HAP-1 (cell line): ENCODE measurements at regions not wholly inside any gene's neighbourhood (a gene's known extent, or its start where the extent isn't known, plus 50 kb on each side); places are given as distances from the start of the nearest gene placed in this dataset.
A peak's percentile ranks its signal among the peaks of the same experiment; 100 is the strongest.
"Not testable (repeated sequence)": the region's sequence is repeated elsewhere in the genome, so short reads cannot be mapped to it uniquely, and the experiment has no call there.

Source experiments
- DNase-seq, 2 experiments: peaks; one replicate each; pipeline ENCODE4 v3.0.0-alpha.2; 2016 to 2020; ENCODE audit warnings: low spot score in 2 of 2
- H3K27me3 ChIP-seq: fragments of 250-450 bp; sonication (Bioruptor Pico); 2 replicates; pipeline ENCODE4 v1.5.1; 2020; ENCODE audit warnings: low read depth, mild to moderate bottlenecking, moderate library complexity
- H3K36me3 ChIP-seq: fragments of 250-450 bp; sonication (Bioruptor Pico); replicated peaks from 2 replicates; pipeline ENCODE4 v1.5.1; 2020; ENCODE audit warnings: mild to moderate bottlenecking
- H3K4me1 ChIP-seq: fragments of 250-450 bp; sonication (Bioruptor Pico); 2 replicates; pipeline ENCODE4 v1.5.1; 2020; ENCODE audit warnings: mild to moderate bottlenecking
- H3K4me3 ChIP-seq: fragments of 250-450 bp; sonication (Bioruptor Pico); 2 replicates; pipeline ENCODE4 v1.5.1; 2020; ENCODE audit warnings: mild to moderate bottlenecking, moderate library complexity
- H3K9me3 ChIP-seq: fragments of 250-450 bp; sonication (Bioruptor Pico); 2 replicates; pipeline ENCODE4 v1.5.1; 2020; ENCODE audit warnings: mild to moderate bottlenecking, moderate library complexity
- in situ Hi-C: fragments of 300-500 bp; cut with MboI; formaldehyde crosslinking; loops from 3 replicates; pipeline ENCODE4 v1.14.3; 2020; ENCODE audit warnings: low sequenced_read_pairs, inconsistent platforms, mixed read lengths

DNA sequence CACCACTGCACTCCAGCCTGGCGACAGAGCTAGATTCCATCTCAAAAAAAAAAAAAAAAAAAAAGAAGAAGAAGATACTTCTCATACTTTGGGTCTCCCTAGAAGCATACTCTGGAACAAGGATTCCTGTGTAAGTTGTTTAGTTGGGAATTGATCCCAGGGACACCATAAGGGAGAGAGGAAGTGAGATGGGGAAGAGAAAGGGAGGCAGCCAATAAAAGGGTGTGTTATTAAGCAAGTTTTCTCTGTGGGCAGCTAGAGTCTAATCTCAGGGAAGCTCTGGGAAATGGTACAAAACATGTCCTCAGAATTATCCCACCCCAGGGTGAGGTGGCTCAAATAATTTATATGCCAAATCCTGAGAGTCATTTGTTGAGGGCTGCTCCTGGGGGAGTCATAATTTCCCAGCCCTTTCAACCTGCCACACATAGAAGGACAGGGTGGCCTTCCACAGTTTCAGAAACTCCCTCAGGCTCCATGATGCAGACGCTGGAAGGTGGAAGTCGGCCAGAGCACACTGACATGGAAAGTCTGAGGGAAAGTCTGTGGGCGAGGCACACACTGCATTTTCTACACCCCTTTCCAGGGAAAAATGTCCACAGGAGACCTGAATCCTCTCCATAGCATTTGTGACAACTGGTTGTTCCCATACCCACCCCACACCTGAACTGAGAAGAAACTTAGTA, 86.4 kb upstream of the SLC4A7 start:
- Histone ChIP-seq H3K27me3 (no peaks in the 10 kb centered on the region), H3K4me1 (no peaks in the 10 kb centered on the region; the same call in 1 of the 2 replicates), H3K9me3 (no peaks in the 10 kb centered on the region), H3K4me3 (no peak overlapping the region), H3K36me3 (no peaks in the 10 kb centered on the region)
- in situ Hi-C loops = no loop called here
- no peak for DNase-seq

DNA sequence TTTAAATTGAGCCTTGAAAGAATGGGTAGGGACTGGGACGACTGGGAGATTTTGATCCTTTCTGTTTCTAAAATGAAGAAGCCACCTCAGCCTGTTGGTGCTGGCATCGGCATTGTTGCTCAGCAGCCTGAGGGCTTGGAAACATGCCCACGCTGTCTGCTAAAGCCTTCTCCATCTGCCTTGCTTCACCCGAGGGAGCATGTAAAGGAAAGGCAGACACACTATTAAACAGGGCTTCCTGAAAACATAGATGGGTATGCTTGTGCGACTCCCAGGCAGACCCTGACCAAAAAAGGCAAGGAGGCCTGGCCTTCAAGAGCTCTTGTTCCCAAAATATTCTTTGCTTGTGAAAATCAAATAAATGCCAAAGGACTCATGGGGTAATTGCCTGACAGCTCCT, 84.2 kb upstream of the SLC4A7 start:
- no peaks in the 10 kb centered on the region for H3K36me3 ChIP-seq
- H3K9me3 ChIP-seq = no peaks in the 10 kb centered on the region
- DNase-seq = peak in 1 of 2 experiments; percentile 55
- no peaks in the 10 kb centered on the region for H3K27me3 ChIP-seq
- H3K4me3 ChIP-seq = no peak overlapping the region
- H3K4me1 ChIP-seq = no peaks in the 10 kb centered on the region; the same call in 1 of the 2 replicates
- in situ Hi-C loops = no loop called here

- Histone ChIP-seq H3K27me3 (no peaks in the 10 kb centered on the region), H3K9me3 (no peaks in the 10 kb centered on the region), H3K4me1 (no peaks in the 10 kb centered on the region; the same call in 1 of the 2 replicates), H3K4me3 (no peak overlapping the region), H3K36me3 (no peaks in the 10 kb centered on the region)
- no peak for DNase-seq
- in situ Hi-C loops = no loop called here
These were observed 83.1 kb upstream of the SLC4A7 start for GRCh38 chr3:27567251-27567650.

DNA sequence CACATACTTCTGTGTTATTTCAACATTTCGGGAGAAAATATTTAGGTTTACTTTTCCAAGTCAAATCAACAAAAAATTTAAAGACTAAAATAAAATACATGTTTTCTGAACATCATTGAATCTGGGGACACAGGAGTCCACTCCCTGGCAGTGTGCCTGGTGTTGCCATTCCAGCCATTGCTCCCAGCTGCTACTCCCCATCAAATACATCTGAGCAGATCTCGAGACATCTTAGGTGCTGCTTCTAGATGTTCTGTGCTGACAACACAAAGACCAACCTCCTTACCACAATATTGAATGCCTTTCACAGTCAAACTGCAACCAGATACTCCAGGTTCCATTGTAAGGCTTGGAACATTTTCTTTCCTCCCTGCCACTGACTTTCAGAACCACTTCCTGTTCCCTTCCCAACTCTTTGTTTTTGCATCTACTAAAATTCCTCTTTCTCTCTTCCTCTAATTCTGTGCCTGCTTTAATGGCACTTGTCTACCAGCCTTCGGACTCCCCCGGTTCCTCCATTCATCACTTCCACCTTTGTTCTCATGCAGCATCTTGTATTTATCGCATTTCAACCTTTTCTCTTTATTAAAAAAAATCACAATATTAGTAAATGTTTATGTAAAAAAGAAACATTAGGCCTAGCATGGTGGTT, 81.1 kb upstream of the SLC4A7 start:
- in situ Hi-C loops = no loop called here
- no peak for DNase-seq
- no peaks in the 10 kb centered on the region for H3K9me3 ChIP-seq

DNA sequence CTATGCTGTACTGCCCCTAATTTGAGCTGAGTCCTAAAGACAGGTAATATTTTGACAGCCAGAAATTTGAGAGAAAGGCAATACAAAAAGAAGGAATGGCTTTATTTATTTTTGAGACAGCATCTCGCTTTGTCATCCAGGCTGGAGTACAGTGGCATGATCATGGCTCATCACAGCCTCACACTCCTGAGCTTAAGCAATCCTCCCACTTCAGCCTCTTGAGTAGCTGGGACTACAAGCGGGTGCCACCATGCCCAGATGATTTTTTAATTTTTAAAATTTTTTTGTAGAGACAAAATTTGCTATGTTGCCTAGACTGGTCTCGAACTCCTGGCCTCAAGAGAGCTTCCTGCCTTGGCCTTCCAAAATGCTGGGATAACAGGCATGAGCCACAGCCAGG, 77.4 kb upstream of the SLC4A7 start:
- no peak for DNase-seq
- H3K36me3 ChIP-seq = no peaks in the 10 kb centered on the region
- no peaks in the 10 kb centered on the region for H3K9me3 ChIP-seq
- H3K27me3 ChIP-seq = no peaks in the 10 kb centered on the region
- no peak overlapping the region for H3K4me3 ChIP-seq
- H3K4me1 ChIP-seq = no peaks in the 10 kb centered on the region
- in situ Hi-C loops = no loop called here

More for the DNA sequence above, 81.1 kb upstream of the SLC4A7 start:
- Histone ChIP-seq H3K36me3 (no peaks in the 10 kb centered on the region), H3K4me3 (no peak overlapping the region), H3K4me1 (no peaks in the 10 kb centered on the region), H3K27me3 (no peaks in the 10 kb centered on the region)

GRCh38 chr3:27560484-27561056, 76.4 kb upstream of the SLC4A7 start:
- H3K36me3 ChIP-seq = no peaks in the 10 kb centered on the region
- no peaks in the 10 kb centered on the region for H3K9me3 ChIP-seq
- peak; percentile 48 to 81 for DNase-seq
- no peaks in the 10 kb centered on the region for H3K4me1 ChIP-seq
- in situ Hi-C loops = no loop called here
- H3K27me3 ChIP-seq = no peaks in the 10 kb centered on the region
- no peak overlapping the region for H3K4me3 ChIP-seq

GRCh38 chr3:27559835-27560234, 75.7 kb upstream of the SLC4A7 start:
- no peak for DNase-seq
- Histone ChIP-seq H3K9me3 (no peaks in the 10 kb centered on the region), H3K36me3 (no peaks in the 10 kb centered on the region), H3K27me3 (no peaks in the 10 kb centered on the region), H3K4me3 (no peak overlapping the region), H3K4me1 (no peaks in the 10 kb centered on the region)
- in situ Hi-C loops = no loop called here

DNA sequence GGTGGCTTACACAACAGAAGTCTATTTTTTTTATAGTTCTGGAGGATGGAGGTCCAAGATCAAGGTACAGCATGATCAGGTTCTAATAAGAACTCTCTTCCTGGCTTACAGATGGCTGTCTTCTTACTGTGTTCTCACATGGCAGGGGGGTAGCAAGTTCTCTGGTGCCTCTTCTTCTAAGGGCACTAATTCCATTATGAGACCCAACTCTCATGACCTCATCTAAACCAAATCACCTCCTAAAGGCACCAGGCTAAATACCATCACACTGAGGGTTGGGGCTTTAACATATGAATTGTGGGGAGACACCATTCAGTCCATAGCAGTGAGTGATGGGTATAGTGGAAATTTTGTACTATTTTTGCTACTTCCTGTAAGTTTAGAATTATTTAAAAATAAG, 75.2 kb upstream of the SLC4A7 start:
- Histone ChIP-seq H3K36me3 (no peaks in the 10 kb centered on the region), H3K4me3 (no peak overlapping the region), H3K27me3 (no peaks in the 10 kb centered on the region), H3K9me3 (no peaks in the 10 kb centered on the region), H3K4me1 (peaks cover 4% of the 10 kb centered on the region)
- in situ Hi-C loops = no loop called here
- no peak for DNase-seq

DNA sequence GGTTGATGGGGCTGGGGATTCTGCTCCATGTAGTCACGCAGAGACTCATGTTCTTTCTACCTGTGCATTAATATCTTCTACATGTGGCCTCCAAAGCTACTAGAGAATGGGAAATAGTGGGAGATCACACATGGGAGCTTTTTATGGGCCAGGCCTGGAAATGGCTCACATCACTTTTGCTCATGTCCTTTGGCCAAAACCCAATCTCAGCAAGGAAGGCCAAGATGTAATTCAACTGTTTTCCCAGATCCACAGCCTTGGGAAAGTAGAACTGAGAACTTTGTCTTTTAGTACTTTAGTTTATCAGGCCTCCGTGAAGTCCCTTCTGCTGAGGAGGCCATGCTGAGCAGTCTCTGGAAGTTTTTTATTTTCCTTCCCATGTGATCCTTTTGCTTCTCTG, 73.2 kb upstream of the SLC4A7 start:
- Histone ChIP-seq H3K27me3 (no peaks in the 10 kb centered on the region), H3K9me3 (no peaks in the 10 kb centered on the region), H3K4me1 (peaks cover 9% of the 10 kb centered on the region), H3K4me3 (no peak overlapping the region), H3K36me3 (no peaks in the 10 kb centered on the region)
- DNase-seq = no peak
- in situ Hi-C loops = no loop called here

DNA sequence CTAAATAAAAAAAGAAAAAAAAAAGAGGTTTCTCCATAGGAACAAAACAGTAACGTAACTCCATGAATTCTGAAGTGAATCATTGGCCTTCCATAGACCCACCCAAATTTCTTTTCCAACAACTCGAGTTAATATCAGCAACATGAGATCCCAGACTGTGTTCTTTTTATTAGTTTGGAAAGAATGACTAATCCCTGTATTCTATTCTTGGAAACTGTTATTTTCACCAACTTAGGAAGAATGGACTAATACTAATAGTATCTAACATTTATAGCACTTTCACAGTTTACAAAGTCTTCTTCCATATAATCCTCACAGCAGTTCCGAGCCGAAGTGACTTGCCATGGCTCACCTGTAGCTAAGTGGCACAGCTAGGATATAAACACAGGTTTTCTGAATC, 72.7 kb upstream of the SLC4A7 start:
- no peaks in the 10 kb centered on the region for H3K27me3 ChIP-seq
- in situ Hi-C loops = no loop called here
- no peaks in the 10 kb centered on the region for H3K36me3 ChIP-seq
- H3K9me3 ChIP-seq = no peaks in the 10 kb centered on the region
- peaks cover 9% of the 10 kb centered on the region for H3K4me1 ChIP-seq
- H3K4me3 ChIP-seq = no peak overlapping the region
- no peak for DNase-seq

- H3K36me3 ChIP-seq = no peaks in the 10 kb centered on the region
- in situ Hi-C loops = no loop called here
- no peak overlapping the region for H3K4me3 ChIP-seq
- H3K4me1 ChIP-seq = peaks cover 9% of the 10 kb centered on the region
- no peak for DNase-seq
- no peaks in the 10 kb centered on the region for H3K9me3 ChIP-seq
- H3K27me3 ChIP-seq = no peaks in the 10 kb centered on the region
These were observed 70.5 kb upstream of the SLC4A7 start for GRCh38 chr3:27554706-27555105.

GRCh38 chr3:27553886-27554540, 69.8 kb upstream of the SLC4A7 start:
- DNase-seq = no peak
- in situ Hi-C loops = no loop called here
- no peaks in the 10 kb centered on the region for H3K36me3 ChIP-seq
- no peaks in the 10 kb centered on the region for H3K9me3 ChIP-seq
- H3K4me3 ChIP-seq = no peak overlapping the region
- no peaks in the 10 kb centered on the region for H3K27me3 ChIP-seq
- H3K4me1 ChIP-seq = peaks cover 9% of the 10 kb centered on the region

DNA sequence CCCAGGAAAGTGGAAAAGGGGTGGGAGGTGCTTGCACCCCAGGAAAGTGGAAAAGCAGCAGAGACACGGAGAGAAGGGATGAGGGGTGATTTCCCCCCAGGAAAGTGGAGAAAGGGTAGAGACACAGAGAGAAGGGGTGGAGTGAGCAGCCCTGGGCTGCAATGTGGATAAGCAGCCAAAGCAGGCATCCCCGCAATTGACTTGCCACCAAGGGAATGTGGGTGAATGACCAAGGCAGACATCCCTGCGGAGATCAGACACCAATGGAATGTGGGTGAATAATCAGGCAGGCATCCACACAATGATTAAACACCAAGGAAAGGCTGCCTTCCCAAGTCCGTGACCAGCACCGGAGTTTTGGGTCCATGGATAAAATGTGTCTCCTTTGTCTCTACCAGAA, 68.5 kb upstream of the SLC4A7 start:
- H3K4me1 ChIP-seq, H3K36me3 ChIP-seq, in situ Hi-C loops, H3K27me3 ChIP-seq, DNase-seq, H3K9me3 ChIP-seq, H3K4me3 ChIP-seq: not testable (repeated sequence)

DNA sequence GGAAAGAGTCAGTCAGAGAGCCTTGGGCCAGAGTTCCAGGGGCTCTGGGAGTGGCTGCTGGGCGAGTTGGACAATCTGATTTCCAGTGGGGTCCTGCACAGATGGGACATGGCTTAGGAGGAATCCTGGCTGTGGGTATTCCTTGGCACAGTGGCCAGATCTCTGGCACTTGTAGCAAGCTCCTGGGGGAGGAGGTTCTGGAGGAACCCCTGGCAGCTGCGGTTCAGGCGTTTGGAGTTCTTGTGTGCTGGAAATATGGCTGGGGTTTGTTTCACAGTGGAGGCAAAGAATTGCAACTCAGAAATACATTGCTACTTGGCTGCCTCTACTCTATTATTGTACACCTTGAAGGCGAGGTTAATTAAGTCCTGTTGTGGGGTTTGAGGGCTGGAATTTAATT, 67.2 kb upstream of the SLC4A7 start:
- H3K4me3 ChIP-seq, DNase-seq, H3K36me3 ChIP-seq, H3K9me3 ChIP-seq, H3K4me1 ChIP-seq, in situ Hi-C loops, H3K27me3 ChIP-seq: not testable (repeated sequence)
